Thyroid gland (tissue), 4 donors: ENCODE measurements at regions not wholly inside any gene's neighbourhood (a gene's known extent, or its start where the extent isn't known, plus 50 kb on each side); places are given as distances from the start of the nearest gene placed in this dataset.

Source experiments
- POLR2A ChIP-seq, 2 donors: fragments of 450-650 bp; IDR thresholded peaks; one replicate each; pipeline ENCODE4 v1.6.1; 2017; ENCODE audit warnings: antibody characterized with exemption in 2 of 2, mild to moderate bottlenecking in 2 of 2, moderate library complexity in 1 of 2
- TF ChIP-seq, protein P1 (sequence below), 6 experiments: fragments of 200-600 bp in 3 of 6; fragments of 450-650 bp in 3 of 6; sonication (generic) in 3 of 6; IDR thresholded peaks; one replicate each; pipeline ENCODE4 v1.5.1; 2016 to 2019; ENCODE audit warnings: antibody characterized with exemption in 6 of 6, mild to moderate bottlenecking in 2 of 6, inconsistent platforms in 1 of 6, moderate library complexity in 1 of 6

- TF ChIP-seq, protein P1, sequence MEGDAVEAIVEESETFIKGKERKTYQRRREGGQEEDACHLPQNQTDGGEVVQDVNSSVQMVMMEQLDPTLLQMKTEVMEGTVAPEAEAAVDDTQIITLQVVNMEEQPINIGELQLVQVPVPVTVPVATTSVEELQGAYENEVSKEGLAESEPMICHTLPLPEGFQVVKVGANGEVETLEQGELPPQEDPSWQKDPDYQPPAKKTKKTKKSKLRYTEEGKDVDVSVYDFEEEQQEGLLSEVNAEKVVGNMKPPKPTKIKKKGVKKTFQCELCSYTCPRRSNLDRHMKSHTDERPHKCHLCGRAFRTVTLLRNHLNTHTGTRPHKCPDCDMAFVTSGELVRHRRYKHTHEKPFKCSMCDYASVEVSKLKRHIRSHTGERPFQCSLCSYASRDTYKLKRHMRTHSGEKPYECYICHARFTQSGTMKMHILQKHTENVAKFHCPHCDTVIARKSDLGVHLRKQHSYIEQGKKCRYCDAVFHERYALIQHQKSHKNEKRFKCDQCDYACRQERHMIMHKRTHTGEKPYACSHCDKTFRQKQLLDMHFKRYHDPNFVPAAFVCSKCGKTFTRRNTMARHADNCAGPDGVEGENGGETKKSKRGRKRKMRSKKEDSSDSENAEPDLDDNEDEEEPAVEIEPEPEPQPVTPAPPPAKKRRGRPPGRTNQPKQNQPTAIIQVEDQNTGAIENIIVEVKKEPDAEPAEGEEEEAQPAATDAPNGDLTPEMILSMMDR (IDR thresholded peaks at IDR 0.05) = no peak
- TF ChIP-seq POLR2A (IDR thresholded peaks at IDR 0.05) = no peak
Measured at GRCh38 chr3:21938267-21938681, 187.3 kb upstream of the ZNF385D start.
